ENCODE measurements at regions not wholly inside any gene's neighbourhood (a gene's known extent, or its start where the extent isn't known, plus 50 kb on each side); places are given as distances from the start of the nearest gene placed in this dataset.
"Not testable (repeated sequence)": the region's sequence is repeated elsewhere in the genome, so short reads cannot be mapped to it uniquely, and the experiment has no call there.

DNA sequence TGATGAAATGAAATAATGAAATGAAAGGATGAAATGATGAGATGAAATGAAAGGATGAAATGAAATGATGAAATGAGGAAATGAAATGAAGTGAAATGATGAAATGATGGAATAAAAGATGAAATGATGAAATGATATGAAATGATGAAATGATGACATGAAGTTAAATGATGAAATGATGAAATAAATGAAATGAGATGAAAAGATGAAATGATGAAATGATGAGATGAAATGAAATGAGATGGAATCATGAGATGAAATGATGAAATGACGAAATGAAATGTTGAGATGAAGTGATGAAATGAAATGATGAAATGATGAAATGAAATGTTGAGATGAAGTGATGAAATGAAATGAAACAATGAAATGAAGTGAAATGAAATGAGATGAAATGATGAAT is 638.3 kb downstream of the GOLGA6L6 start:
- not testable (repeated sequence) for TF ChIP-seq FOXA1 (IDR thresholded peaks at IDR 0.05); NFRKB (IDR thresholded peaks at IDR 0.05); ZNF384 (IDR thresholded peaks at IDR 0.05); SUZ12 (IDR thresholded peaks at IDR 0.05); CTBP1 (IDR thresholded peaks at IDR 0.05; ENCODE audit: borderline replicate concordance); ELF4 (IDR thresholded peaks at IDR 0.05); TARDBP (IDR thresholded peaks at IDR 0.05); FOXM1 (IDR thresholded peaks at IDR 0.05; ENCODE audit: borderline replicate concordance); SP1 (IDR thresholded peaks at IDR 0.05); FOXK2 (IDR thresholded peaks at IDR 0.05); ARNT (IDR thresholded peaks at IDR 0.05); LEF1 (IDR thresholded peaks at IDR 0.05; ENCODE audit: borderline replicate concordance)
- TF ChIP-seq, protein P1, sequence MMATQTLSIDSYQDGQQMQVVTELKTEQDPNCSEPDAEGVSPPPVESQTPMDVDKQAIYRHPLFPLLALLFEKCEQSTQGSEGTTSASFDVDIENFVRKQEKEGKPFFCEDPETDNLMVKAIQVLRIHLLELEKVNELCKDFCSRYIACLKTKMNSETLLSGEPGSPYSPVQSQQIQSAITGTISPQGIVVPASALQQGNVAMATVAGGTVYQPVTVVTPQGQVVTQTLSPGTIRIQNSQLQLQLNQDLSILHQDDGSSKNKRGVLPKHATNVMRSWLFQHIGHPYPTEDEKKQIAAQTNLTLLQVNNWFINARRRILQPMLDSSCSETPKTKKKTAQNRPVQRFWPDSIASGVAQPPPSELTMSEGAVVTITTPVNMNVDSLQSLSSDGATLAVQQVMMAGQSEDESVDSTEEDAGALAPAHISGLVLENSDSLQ (IDR thresholded peaks at IDR 0.05), result not testable (repeated sequence)

All from HEK293T (cell line).